ENCODE measurements at regions not wholly inside any gene's neighbourhood (a gene's known extent, or its start where the extent isn't known, plus 50 kb on each side); places are given as distances from the start of the nearest gene placed in this dataset.

DNA sequence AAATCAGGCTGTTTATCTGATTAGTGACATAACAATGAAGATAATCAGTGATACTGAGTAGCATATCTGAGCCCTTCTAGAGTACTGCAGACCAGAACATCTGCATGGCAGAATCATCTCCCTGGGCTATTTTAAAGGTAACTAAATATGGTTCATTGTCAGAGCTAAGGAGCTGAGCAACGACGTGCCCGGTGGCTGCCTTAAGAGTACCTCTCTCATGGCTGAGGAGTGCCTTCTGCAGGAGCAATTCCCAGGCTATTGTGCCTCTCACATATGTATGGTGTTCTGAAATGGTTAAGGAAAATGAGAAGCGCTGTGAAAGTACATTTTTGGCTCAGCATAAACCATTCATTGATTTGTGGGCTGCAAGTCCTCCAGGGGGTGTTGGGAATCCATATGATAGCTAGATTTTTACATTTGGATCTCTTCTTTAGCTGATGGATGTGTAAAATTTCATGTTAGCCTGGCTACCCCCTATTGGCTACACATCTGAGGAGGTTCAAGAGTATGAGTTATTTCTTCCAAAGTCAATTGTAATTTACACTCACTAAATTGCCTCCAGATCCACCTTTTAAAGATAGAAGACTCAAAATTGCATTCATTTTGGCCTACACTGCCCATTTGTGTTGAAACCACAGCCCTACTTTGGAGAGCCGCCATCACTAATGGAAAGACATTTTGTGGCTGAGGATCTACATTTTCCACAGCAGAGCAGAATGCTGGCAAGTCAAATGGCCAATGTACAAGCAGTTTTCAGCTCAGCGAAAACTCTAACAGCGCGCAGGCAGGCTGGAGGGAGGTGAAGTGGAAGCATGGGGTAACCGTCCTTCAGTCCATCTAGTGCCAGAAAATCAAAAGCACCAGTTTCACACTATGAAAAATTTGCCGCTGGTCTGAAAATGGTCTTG lies 198.0 kb downstream of the SIM1 start:
- TF ChIP-seq, protein P1, sequence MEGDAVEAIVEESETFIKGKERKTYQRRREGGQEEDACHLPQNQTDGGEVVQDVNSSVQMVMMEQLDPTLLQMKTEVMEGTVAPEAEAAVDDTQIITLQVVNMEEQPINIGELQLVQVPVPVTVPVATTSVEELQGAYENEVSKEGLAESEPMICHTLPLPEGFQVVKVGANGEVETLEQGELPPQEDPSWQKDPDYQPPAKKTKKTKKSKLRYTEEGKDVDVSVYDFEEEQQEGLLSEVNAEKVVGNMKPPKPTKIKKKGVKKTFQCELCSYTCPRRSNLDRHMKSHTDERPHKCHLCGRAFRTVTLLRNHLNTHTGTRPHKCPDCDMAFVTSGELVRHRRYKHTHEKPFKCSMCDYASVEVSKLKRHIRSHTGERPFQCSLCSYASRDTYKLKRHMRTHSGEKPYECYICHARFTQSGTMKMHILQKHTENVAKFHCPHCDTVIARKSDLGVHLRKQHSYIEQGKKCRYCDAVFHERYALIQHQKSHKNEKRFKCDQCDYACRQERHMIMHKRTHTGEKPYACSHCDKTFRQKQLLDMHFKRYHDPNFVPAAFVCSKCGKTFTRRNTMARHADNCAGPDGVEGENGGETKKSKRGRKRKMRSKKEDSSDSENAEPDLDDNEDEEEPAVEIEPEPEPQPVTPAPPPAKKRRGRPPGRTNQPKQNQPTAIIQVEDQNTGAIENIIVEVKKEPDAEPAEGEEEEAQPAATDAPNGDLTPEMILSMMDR (IDR thresholded peaks at IDR 0.05) = no peak
- no peak for TF ChIP-seq POLR2A (IDR thresholded peaks at IDR 0.05)

All from prostate gland (tissue), 2 donors.